Osteocyte (in vitro differentiated cells): ENCODE measurements at regions not wholly inside any gene's neighbourhood (a gene's known extent, or its start where the extent isn't known, plus 50 kb on each side); places are given as distances from the start of the nearest gene placed in this dataset.

ENCODE experiments used
- DNase-seq: peaks from one replicate; pipeline ENCODE4 v3.0.0; 2021; ENCODE audit warnings: mixed read lengths; ENCODE audit not compliant: unreplicated experiment; ENCODE audit errors: extremely low spot score
- H3K27ac Mint-ChIP-seq: one replicate; pipeline ENCODE4 v1.8.0; 2021; ENCODE audit warnings: mild to moderate bottlenecking, mixed read lengths; ENCODE audit not compliant: unreplicated experiment
- H3K27me3 Mint-ChIP-seq: one replicate; pipeline ENCODE4 v1.8.0; 2021; ENCODE audit warnings: mixed read lengths; ENCODE audit not compliant: unreplicated experiment
- H3K36me3 Mint-ChIP-seq: one replicate; pipeline ENCODE4 v1.8.0; 2021; ENCODE audit warnings: mixed read lengths; ENCODE audit not compliant: unreplicated experiment
- H3K4me1 Mint-ChIP-seq: one replicate; pipeline ENCODE4 v1.8.0; 2021; ENCODE audit warnings: mixed read lengths; ENCODE audit not compliant: unreplicated experiment
- H3K4me3 Mint-ChIP-seq: one replicate; pipeline ENCODE4 v1.8.0; 2021; ENCODE audit warnings: mild to moderate bottlenecking, moderate library complexity, mixed read lengths; ENCODE audit not compliant: unreplicated experiment
- H3K9me3 Mint-ChIP-seq: one replicate; pipeline ENCODE4 v1.8.0; 2021; ENCODE audit warnings: mixed read lengths; ENCODE audit not compliant: unreplicated experiment
- TF ChIP-seq, protein P1 (sequence below): fragments of 200-600 bp; sonication (generic); IDR thresholded peaks from 2 replicates; pipeline ENCODE4 v1.5.0; 2021; ENCODE audit warnings: antibody characterized with exemption, mild to moderate bottlenecking, moderate library complexity

DNA sequence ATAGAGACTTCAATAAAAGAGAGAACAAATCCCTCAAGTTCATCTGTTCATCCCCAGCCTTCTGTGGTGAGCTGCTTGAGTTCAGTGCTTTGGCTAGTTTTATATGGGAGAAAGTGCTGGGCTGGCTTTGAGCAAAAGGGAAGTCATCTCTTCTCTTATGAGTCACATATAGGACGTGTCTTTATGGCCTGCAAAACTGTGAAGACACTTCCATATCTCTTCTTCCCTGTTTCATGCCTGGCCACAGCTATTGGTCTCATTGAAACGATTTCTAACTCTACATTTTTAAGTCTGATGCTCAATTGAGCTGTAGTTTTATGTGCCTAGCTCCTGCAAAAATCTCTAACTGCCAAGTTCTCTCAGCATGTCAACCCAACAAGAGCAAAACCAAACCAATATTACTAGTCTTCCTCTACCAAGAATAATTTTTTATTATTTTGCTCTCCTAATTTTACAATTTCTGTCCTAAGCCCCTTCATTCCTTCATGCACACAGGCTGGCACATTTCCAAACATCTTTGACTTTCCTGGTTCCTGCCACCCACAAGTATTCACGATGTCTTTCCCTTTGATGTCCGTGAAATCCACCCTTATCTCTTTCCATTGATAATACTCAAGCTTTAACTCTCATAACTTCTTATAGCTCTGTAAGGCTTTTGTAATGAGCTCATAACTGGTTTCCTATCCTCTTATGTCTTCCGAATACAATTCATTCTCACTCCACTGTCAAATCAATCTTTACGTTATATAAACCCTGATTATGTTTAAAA lies 165.3 kb downstream of the BTC start:
- H3K9me3 Mint-ChIP-seq, result no peaks in the 10 kb centered on the region
- H3K4me3 Mint-ChIP-seq, result no peak overlapping the region
- peaks cover 38% of the 10 kb centered on the region for H3K4me1 Mint-ChIP-seq
- TF ChIP-seq, protein P1, sequence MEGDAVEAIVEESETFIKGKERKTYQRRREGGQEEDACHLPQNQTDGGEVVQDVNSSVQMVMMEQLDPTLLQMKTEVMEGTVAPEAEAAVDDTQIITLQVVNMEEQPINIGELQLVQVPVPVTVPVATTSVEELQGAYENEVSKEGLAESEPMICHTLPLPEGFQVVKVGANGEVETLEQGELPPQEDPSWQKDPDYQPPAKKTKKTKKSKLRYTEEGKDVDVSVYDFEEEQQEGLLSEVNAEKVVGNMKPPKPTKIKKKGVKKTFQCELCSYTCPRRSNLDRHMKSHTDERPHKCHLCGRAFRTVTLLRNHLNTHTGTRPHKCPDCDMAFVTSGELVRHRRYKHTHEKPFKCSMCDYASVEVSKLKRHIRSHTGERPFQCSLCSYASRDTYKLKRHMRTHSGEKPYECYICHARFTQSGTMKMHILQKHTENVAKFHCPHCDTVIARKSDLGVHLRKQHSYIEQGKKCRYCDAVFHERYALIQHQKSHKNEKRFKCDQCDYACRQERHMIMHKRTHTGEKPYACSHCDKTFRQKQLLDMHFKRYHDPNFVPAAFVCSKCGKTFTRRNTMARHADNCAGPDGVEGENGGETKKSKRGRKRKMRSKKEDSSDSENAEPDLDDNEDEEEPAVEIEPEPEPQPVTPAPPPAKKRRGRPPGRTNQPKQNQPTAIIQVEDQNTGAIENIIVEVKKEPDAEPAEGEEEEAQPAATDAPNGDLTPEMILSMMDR, result no peak
- H3K27ac Mint-ChIP-seq, result no peak overlapping the region
- no peak for DNase-seq
- H3K27me3 Mint-ChIP-seq, result peaks cover 4% of the 10 kb centered on the region
- H3K36me3 Mint-ChIP-seq, result no peaks in the 10 kb centered on the region

DNA sequence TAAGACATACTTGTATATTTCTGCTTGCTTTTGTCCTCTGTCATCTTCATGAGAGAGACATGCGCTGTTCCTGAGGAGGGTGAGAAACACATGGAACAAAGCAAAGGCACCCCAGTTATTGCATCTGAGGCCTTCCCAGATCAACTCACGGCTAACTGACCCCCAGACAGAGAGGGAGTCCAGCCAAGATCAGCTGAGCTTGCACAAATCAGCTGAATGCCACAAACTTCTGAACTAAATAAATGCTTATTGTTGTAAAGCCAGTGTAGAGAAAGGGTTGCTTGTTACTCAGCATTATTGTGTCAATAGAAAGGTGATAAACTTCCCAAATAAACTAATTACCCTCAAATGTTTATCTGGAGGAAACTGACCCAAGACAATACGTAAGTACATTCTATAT lies 163.8 kb downstream of the BTC start:
- no peak overlapping the region for H3K4me3 Mint-ChIP-seq
- no peak for DNase-seq
- no peaks in the 10 kb centered on the region for H3K9me3 Mint-ChIP-seq
- H3K4me1 Mint-ChIP-seq, result peaks cover 23% of the 10 kb centered on the region
- H3K27me3 Mint-ChIP-seq, result peaks cover 4% of the 10 kb centered on the region
- TF ChIP-seq, protein P1, result no peak
- no peaks in the 10 kb centered on the region for H3K36me3 Mint-ChIP-seq
- H3K27ac Mint-ChIP-seq, result no peak overlapping the region

DNA sequence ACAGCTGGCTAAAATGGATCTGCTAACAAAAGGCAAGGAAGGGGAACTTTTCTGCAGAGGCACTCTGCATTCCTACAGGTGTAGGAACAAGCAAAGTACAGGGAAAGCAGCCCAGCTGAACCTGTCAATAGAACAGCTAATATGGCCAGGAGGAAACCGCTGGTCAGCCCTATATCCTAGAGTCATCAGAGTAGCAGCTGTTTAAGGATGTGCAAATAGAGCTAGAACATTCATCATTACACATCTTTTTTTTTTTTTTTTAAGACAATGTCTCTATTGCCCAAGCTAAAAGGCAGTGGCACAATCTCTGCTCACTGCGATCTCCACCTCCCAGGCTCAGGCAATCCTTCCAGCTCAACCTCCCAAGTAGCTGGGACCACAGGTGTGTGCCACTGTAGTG lies 163.0 kb downstream of the BTC start:
- Mint-ChIP-seq H3K9me3 (no peaks in the 10 kb centered on the region), H3K4me1 (peaks cover 18% of the 10 kb centered on the region), H3K27ac (no peak overlapping the region), H3K27me3 (peaks cover 7% of the 10 kb centered on the region), H3K36me3 (no peaks in the 10 kb centered on the region), H3K4me3 (no peak overlapping the region)
- DNase-seq, result no peak
- TF ChIP-seq, protein P1, result no peak

DNA sequence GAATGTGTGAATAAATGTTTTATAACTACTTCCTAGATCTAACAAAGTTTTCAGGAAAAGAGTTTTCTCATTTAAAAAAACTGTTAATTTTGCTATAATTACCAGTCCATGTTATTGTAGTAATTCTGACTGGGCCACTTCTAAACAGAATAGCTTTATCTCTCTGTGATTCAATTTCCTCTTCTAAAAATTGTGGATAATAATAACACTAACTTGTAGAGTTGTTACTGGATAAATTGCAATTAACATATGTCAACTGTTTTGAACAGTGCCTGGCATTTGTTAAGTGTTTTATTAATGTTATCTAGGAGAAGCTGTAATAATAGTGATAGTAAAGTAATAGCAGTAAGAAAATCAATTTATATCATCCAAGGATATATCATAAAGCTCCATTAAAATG lies 162.3 kb downstream of the BTC start:
- peaks cover 18% of the 10 kb centered on the region for H3K4me1 Mint-ChIP-seq
- no peak for DNase-seq
- H3K4me3 Mint-ChIP-seq, result no peak overlapping the region
- peaks cover 7% of the 10 kb centered on the region for H3K27me3 Mint-ChIP-seq
- H3K9me3 Mint-ChIP-seq, result no peaks in the 10 kb centered on the region
- H3K27ac Mint-ChIP-seq, result no peak overlapping the region
- H3K36me3 Mint-ChIP-seq, result no peaks in the 10 kb centered on the region
- TF ChIP-seq, protein P1, result no peak

DNA sequence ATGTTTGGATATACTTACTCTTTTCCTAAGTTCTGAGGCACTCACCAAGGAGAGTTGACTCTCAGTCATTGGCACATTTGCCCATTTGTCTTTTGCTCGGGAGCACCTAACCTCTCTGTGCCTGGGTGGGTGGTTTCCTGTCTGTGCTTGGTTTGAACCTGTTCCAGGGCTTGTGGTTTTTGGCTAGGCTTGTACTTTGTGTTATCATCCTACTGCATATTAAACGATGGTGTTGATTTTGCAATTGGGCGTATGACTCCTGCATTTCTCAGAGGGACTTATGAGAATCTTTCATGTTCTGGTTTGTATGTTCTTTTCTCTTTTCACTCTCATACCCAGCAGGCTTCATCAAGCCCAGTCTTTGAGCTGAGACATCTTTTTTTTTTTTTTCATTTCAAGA lies 161.7 kb downstream of the BTC start:
- no peaks in the 10 kb centered on the region for H3K36me3 Mint-ChIP-seq
- H3K27ac Mint-ChIP-seq, result peak overlapping the region; percentile 78
- no peak for DNase-seq
- no peak overlapping the region for H3K4me3 Mint-ChIP-seq
- H3K9me3 Mint-ChIP-seq, result no peaks in the 10 kb centered on the region
- peaks cover 18% of the 10 kb centered on the region for H3K4me1 Mint-ChIP-seq
- H3K27me3 Mint-ChIP-seq, result peaks cover 7% of the 10 kb centered on the region
- TF ChIP-seq, protein P1, result no peak
